Gastrocnemius medialis (tissue), 4 donors: ENCODE measurements at regions not wholly inside any gene's neighbourhood (a gene's known extent, or its start where the extent isn't known, plus 50 kb on each side); places are given as distances from the start of the nearest gene placed in this dataset.

ENCODE experiments used
- CTCF ChIP-seq, 5 experiments: fragments of 450-650 bp in 3 of 5; fragments of 200-600 bp in 2 of 5; sonication (generic) in 2 of 5; IDR thresholded peaks in 4 of 5; conservative IDR thresholded peaks in 1 of 5; 1 replicate in 4 of 5; 2 replicates in 1 of 5; pipeline ENCODE4 v1.5.1; 2016 to 2019; ENCODE audit warnings: antibody characterized with exemption in 5 of 5, mild to moderate bottlenecking in 3 of 5, moderate library complexity in 3 of 5
- POLR2A ChIP-seq, 2 donors: fragments of 450-650 bp; IDR thresholded peaks; one replicate each; pipeline ENCODE4 v1.6.1; 2017; ENCODE audit warnings: antibody characterized with exemption in 2 of 2, mild to moderate bottlenecking in 2 of 2, moderate library complexity in 2 of 2

DNA sequence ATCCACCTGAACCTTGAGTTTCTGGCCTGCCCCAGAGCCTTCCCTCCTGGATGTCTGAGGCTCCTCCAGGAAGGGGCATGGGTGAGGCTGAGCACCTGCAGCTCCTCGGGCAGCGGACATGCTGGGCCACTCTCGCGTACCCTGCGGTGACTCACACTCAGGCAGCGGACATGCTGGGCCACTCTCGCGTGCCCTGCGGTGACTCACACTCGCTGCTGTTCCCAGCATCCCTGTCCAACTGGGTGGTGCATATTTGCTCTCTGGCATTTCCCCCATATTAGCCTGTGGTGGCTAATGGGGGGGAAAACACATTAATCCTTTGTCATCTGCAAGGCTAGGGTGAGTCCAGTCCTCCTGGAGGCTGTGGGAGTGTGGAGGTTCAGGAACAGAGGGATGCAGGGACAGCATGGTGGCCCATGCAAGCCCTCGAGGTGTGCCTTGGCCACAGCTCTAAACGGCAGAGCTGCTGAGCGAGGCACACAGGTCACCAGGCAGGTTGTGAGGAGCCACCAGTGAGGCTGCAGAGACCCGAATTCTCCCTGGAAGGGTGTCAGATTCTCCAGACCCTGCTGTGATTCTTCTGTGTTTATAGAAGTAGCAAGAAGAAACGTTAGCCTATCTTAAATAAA is 728.1 kb downstream of the BRD1 start:
- TF ChIP-seq POLR2A (IDR thresholded peaks at IDR 0.05) (no peak), CTCF (IDR thresholded peaks at IDR 0.05 in 4 of 5, conservative IDR thresholded peaks at IDR 0.05 in 1 of 5) (no peak)
